CD4-positive, CD25-positive, alpha-beta regulatory T cell (primary cell): ENCODE measurements at regions not wholly inside any gene's neighbourhood (a gene's known extent, or its start where the extent isn't known, plus 50 kb on each side); places are given as distances from the start of the nearest gene placed in this dataset.
"Not testable (repeated sequence)": the region's sequence is repeated elsewhere in the genome, so short reads cannot be mapped to it uniquely, and the experiment has no call there.

Experiments used
- ATAC-seq, 2 donors: fragments of 150-1000 bp; cut with Tn5 transposase; one replicate each; pipeline ENCODE4 v1.10.0; 2021; ENCODE audit warnings: low read depth in 2 of 2, moderate number of reproducible peaks in 2 of 2, moderate library complexity in 1 of 2
- DNase-seq, 3 donors: peaks; one replicate each; pipeline versions ENCODE4 v3.0.0 to v3.0.0-alpha.2; 2012 to 2022; ENCODE audit warnings: mixed read lengths in 1 of 3
- H3K27ac ChIP-seq: one replicate; pipeline ENCODE4 v1.7.0; 2013; ENCODE audit warnings: mild to moderate bottlenecking, low read length; ENCODE audit not compliant: insufficient read depth, poor library complexity, severe bottlenecking
- H3K27me3 ChIP-seq: one replicate; pipeline ENCODE4 v1.7.0; 2013; ENCODE audit warnings: low read length; ENCODE audit not compliant: control insufficient read depth, insufficient read depth
- H3K36me3 ChIP-seq: one replicate; pipeline ENCODE4 v1.7.0; 2013; ENCODE audit warnings: mild to moderate bottlenecking, low read length, moderate library complexity; ENCODE audit not compliant: control insufficient read depth, insufficient read depth
- H3K4me1 ChIP-seq: 2 replicates; pipeline ENCODE4 v1.7.0; 2013; ENCODE audit warnings: mild to moderate bottlenecking, low read length; ENCODE audit not compliant: insufficient read depth, control insufficient read depth, poor library complexity, severe bottlenecking
- H3K4me3 ChIP-seq: one replicate; pipeline ENCODE4 v1.7.0; 2013; ENCODE audit warnings: low read depth, mild to moderate bottlenecking, low read length, moderate library complexity
- H3K9me3 ChIP-seq, 2 experiments: 1 replicate in 1 of 2; 2 replicates in 1 of 2; pipeline ENCODE4 v1.7.0; 2013; ENCODE audit warnings: low read length in 2 of 2, mild to moderate bottlenecking in 1 of 2, moderate library complexity in 1 of 2; ENCODE audit not compliant: control insufficient read depth in 2 of 2
- H3K27ac Mint-ChIP-seq, 3 donors: one replicate each; pipeline ENCODE4 v1.8.0; 2020 to 2022; ENCODE audit warnings: mild to moderate bottlenecking in 3 of 3, mixed read lengths in 3 of 3, moderate library complexity in 2 of 3
- H3K27me3 Mint-ChIP-seq: one replicate; pipeline ENCODE4 v1.8.0; 2022; ENCODE audit warnings: mild to moderate bottlenecking, mixed read lengths
- H3K36me3 Mint-ChIP-seq: one replicate; pipeline ENCODE4 v1.8.0; 2020; ENCODE audit warnings: mixed read lengths
- H3K4me1 Mint-ChIP-seq, 4 donors: one replicate each; pipeline ENCODE4 v1.8.0; 2020 to 2022; ENCODE audit warnings: mixed read lengths in 4 of 4, mild to moderate bottlenecking in 1 of 4
- H3K4me3 Mint-ChIP-seq, 4 donors: one replicate each; pipeline ENCODE4 v1.8.0; 2020 to 2022; ENCODE audit warnings: mild to moderate bottlenecking in 4 of 4, mixed read lengths in 4 of 4, moderate library complexity in 3 of 4
- H3K9me3 Mint-ChIP-seq, 7 donors: one replicate each; pipeline ENCODE4 v1.8.0; 2020 to 2022; ENCODE audit warnings: mixed read lengths in 7 of 7, mild to moderate bottlenecking in 3 of 7, moderate library complexity in 2 of 7

GRCh38 chr2:54054271-54054670 is 61.1 kb upstream of the ACYP2 start:
- peak overlapping the region; percentile 68 for H3K4me3 ChIP-seq
- no peaks in the 10 kb centered on the region for H3K27me3 ChIP-seq
- H3K4me3 Mint-ChIP-seq, result peak overlapping the region; percentile 8 to 78 (median 42)
- DNase-seq (peak in 1 of 3 donors; percentile 54), ATAC-seq (no peak)
- peaks cover 22% of the 10 kb centered on the region for H3K4me1 ChIP-seq
- peak overlapping the region; percentile 71 for H3K27ac ChIP-seq
- peaks cover 20 to 48% (median 28%) of the 10 kb centered on the region in 4 donors for H3K4me1 Mint-ChIP-seq
- H3K27me3 Mint-ChIP-seq, result peaks cover 4% of the 10 kb centered on the region
- H3K27ac Mint-ChIP-seq, result peak overlapping the region; percentile 70 to 90 (median 88)
- H3K9me3 ChIP-seq, result no peaks in the 10 kb centered on the region
- H3K36me3 Mint-ChIP-seq, result peaks cover 25% of the 10 kb centered on the region
- H3K9me3 Mint-ChIP-seq, result peaks cover 0 to 3% (median 0%) of the 10 kb centered on the region in 7 donors
- H3K36me3 ChIP-seq, result no peaks in the 10 kb centered on the region

- peaks cover 0 to 3% (median 0%) of the 10 kb centered on the region in 7 donors for H3K9me3 Mint-ChIP-seq
- H3K27ac ChIP-seq, result peak overlapping the region; percentile 71
- ATAC-seq, result no peak
Measured at GRCh38 chr2:54053830-54054229, 61.6 kb upstream of the ACYP2 start.

GRCh38 chr2:54052825-54053718 is 62.3 kb upstream of the ACYP2 start:
- Mint-ChIP-seq H3K27ac (peak overlapping the region; percentile 70 to 90 (median 88)), H3K27me3 (peaks cover 5% of the 10 kb centered on the region), H3K4me1 (peaks cover 22 to 44% (median 34%) of the 10 kb centered on the region in 4 donors), H3K36me3 (peaks cover 16% of the 10 kb centered on the region), H3K9me3 (peaks cover 0 to 3% (median 0%) of the 10 kb centered on the region in 7 donors), H3K4me3 (peak overlapping the region in 2 of 4 donors; percentile 5 to 10)
- H3K9me3 ChIP-seq, result no peaks in the 10 kb centered on the region
- peak overlapping the region; percentile 68 for H3K4me3 ChIP-seq
- ATAC-seq (peak in 1 of 2 donors; percentile 35), DNase-seq (peak in 1 of 3 donors; percentile 59)
- H3K27ac ChIP-seq, result peak overlapping the region; percentile 71
- no peaks in the 10 kb centered on the region for H3K36me3 ChIP-seq
- peaks cover 29% of the 10 kb centered on the region for H3K4me1 ChIP-seq
- no peaks in the 10 kb centered on the region for H3K27me3 ChIP-seq

More at GRCh38 chr2:54053830-54054229, 61.6 kb upstream of the ACYP2 start:
- H3K36me3 ChIP-seq, result no peaks in the 10 kb centered on the region
- DNase-seq, result peak in 1 of 3 donors; percentile 37
- H3K27ac Mint-ChIP-seq, result peak overlapping the region; percentile 70 to 90 (median 88)
- peaks cover 23% of the 10 kb centered on the region for H3K36me3 Mint-ChIP-seq
- peak overlapping the region; percentile 68 for H3K4me3 ChIP-seq
- H3K4me3 Mint-ChIP-seq, result peak overlapping the region; percentile 5 to 78 (median 30)
- H3K4me1 ChIP-seq, result peaks cover 22% of the 10 kb centered on the region
- peaks cover 21 to 48% (median 29%) of the 10 kb centered on the region in 4 donors for H3K4me1 Mint-ChIP-seq
- no peaks in the 10 kb centered on the region for H3K27me3 ChIP-seq
- peaks cover 5% of the 10 kb centered on the region for H3K27me3 Mint-ChIP-seq
- H3K9me3 ChIP-seq, result no peaks in the 10 kb centered on the region

GRCh38 chr2:54050445-54050844 is 65.0 kb upstream of the ACYP2 start:
- Mint-ChIP-seq H3K36me3 (peaks cover 16% of the 10 kb centered on the region), H3K27ac (no peak overlapping the region), H3K4me3 (no peak overlapping the region), H3K4me1 (peaks cover 22 to 44% (median 33%) of the 10 kb centered on the region in 4 donors), H3K27me3 (peaks cover 5% of the 10 kb centered on the region), H3K9me3 (peaks cover 0 to 3% (median 0%) of the 10 kb centered on the region in 7 donors)
- Histone ChIP-seq H3K9me3 (no peaks in the 10 kb centered on the region), H3K27me3 (no peaks in the 10 kb centered on the region), H3K36me3 (no peaks in the 10 kb centered on the region), H3K27ac (no peak overlapping the region), H3K4me1 (peaks cover 31% of the 10 kb centered on the region), H3K4me3 (no peak overlapping the region)
- ATAC-seq, result no peak
- DNase-seq, result no peak

- Mint-ChIP-seq H3K4me3 (no peak overlapping the region), H3K36me3 (peaks cover 22% of the 10 kb centered on the region), H3K4me1 (peaks cover 17 to 39% (median 28%) of the 10 kb centered on the region in 4 donors), H3K27me3 (peaks cover 5% of the 10 kb centered on the region), H3K27ac (peak overlapping the region in 2 of 3 donors; percentile 17 to 68), H3K9me3 (peaks cover 0 to 6% (median 3%) of the 10 kb centered on the region in 7 donors)
- H3K9me3 ChIP-seq, result no peaks in the 10 kb centered on the region
- ATAC-seq (no peak), DNase-seq (no peak)
- no peaks in the 10 kb centered on the region for H3K36me3 ChIP-seq
- H3K4me3 ChIP-seq, result no peak overlapping the region
- H3K27me3 ChIP-seq, result no peaks in the 10 kb centered on the region
- H3K27ac ChIP-seq, result no peak overlapping the region
- H3K4me1 ChIP-seq, result peaks cover 27% of the 10 kb centered on the region
Measured at GRCh38 chr2:54049365-54049764, 66.0 kb upstream of the ACYP2 start.

GRCh38 chr2:54048896-54049295 is 66.5 kb upstream of the ACYP2 start:
- H3K4me1 Mint-ChIP-seq, result peaks cover 12 to 35% (median 24%) of the 10 kb centered on the region in 4 donors
- not testable (repeated sequence) for DNase-seq, H3K27me3 ChIP-seq, H3K36me3 ChIP-seq, H3K4me3 ChIP-seq, H3K9me3 Mint-ChIP-seq, H3K27ac ChIP-seq, ATAC-seq, H3K4me3 Mint-ChIP-seq, H3K9me3 ChIP-seq, H3K27me3 Mint-ChIP-seq
- peak overlapping the region in 2 of 3 donors; percentile 17 to 77 for H3K27ac Mint-ChIP-seq
- H3K36me3 Mint-ChIP-seq, result peaks cover 22% of the 10 kb centered on the region
- H3K4me1 ChIP-seq, result peaks cover 24% of the 10 kb centered on the region

GRCh38 chr2:54048117-54048785 is 67.2 kb upstream of the ACYP2 start:
- Histone ChIP-seq H3K4me3 (no peak overlapping the region), H3K27ac (no peak overlapping the region), H3K9me3 (no peaks in the 10 kb centered on the region), H3K27me3 (no peaks in the 10 kb centered on the region), H3K4me1 (peaks cover 18% of the 10 kb centered on the region), H3K36me3 (no peaks in the 10 kb centered on the region)
- DNase-seq (peak in 2 of 3 donors; percentile 18 to 63), ATAC-seq (peak in 1 of 2 donors; percentile 70)
- H3K9me3 Mint-ChIP-seq, result peaks cover 0 to 6% (median 3%) of the 10 kb centered on the region in 7 donors
- peaks cover 16% of the 10 kb centered on the region for H3K36me3 Mint-ChIP-seq
- peaks cover 7 to 28% (median 18%) of the 10 kb centered on the region in 4 donors for H3K4me1 Mint-ChIP-seq
- H3K27ac Mint-ChIP-seq, result peak overlapping the region in 2 of 3 donors; percentile 17 to 77
- H3K4me3 Mint-ChIP-seq, result peak overlapping the region in 1 of 4 donors; percentile 73
- peaks cover 5% of the 10 kb centered on the region for H3K27me3 Mint-ChIP-seq
